H1 (cell line): ENCODE measurements at regions not wholly inside any gene's neighbourhood (a gene's known extent, or its start where the extent isn't known, plus 50 kb on each side); places are given as distances from the start of the nearest gene placed in this dataset.
"Not testable (repeated sequence)": the region's sequence is repeated elsewhere in the genome, so short reads cannot be mapped to it uniquely, and the experiment has no call there.

Experiments
- CTCF ChIA-PET: fragments of 300-600 bp; sonication (Branson Sonifier 250); formaldehyde crosslinking; loops from one replicate; lab custom pipeline; 2021; ENCODE audit not compliant: partially characterized antibody; lab: Charles Lee
- POLR2A ChIA-PET: fragments of 300-600 bp; sonication (Branson Sonifier 250); formaldehyde crosslinking; loops from one replicate; lab custom pipeline; 2021; ENCODE audit warnings: inconsistent platforms; ENCODE audit not compliant: partially characterized antibody; lab: Charles Lee
- DNase-seq, 2 experiments: peaks; one replicate each; pipeline versions ENCODE4 v3.0.0 to v3.0.0-alpha.2; 2010 to 2022; ENCODE audit warnings: low spot score in 2 of 2, low read depth in 1 of 2, mixed read lengths in 1 of 2
- FAIRE-seq: peaks from 2 replicates; lab custom pipeline; 2011; peaks lifted over from hg19 to GRCh38; lab: Jason Lieb, UNC
- H2AFZ ChIP-seq: 2 replicates; pipeline ENCODE4 v1.8.1; 2012; ENCODE audit warnings: low read length, inconsistent platforms
- H2AK5ac ChIP-seq: 2 replicates; pipeline ENCODE4 v1.6.1; 2013; ENCODE audit warnings: low read depth, low read length
- H2BK120ac ChIP-seq: replicated peaks from 2 replicates; pipeline ENCODE3; 2013; ENCODE audit warnings: low read depth, low read length, inconsistent platforms
- H2BK12ac ChIP-seq: 2 replicates; pipeline ENCODE4 v1.6.1; 2013; ENCODE audit warnings: low read depth, low read length
- H2BK15ac ChIP-seq: 2 replicates; pipeline ENCODE4 v1.6.1; 2013; ENCODE audit warnings: low read length
- H2BK20ac ChIP-seq: 2 replicates; pipeline ENCODE4 v1.6.1; 2013; ENCODE audit warnings: low read length
- H2BK5ac ChIP-seq: 2 replicates; pipeline ENCODE4 v1.6.1; 2013; ENCODE audit warnings: low read depth, low read length
- H3K14ac ChIP-seq: 2 replicates; pipeline ENCODE4 v1.6.1; 2013; ENCODE audit warnings: inconsistent platforms; ENCODE audit not compliant: insufficient read length
- H3K18ac ChIP-seq: 2 replicates; pipeline ENCODE4 v1.6.1; 2013; ENCODE audit warnings: low read length; ENCODE audit errors: extremely low read depth
- H3K23ac ChIP-seq: 2 replicates; pipeline ENCODE4 v1.6.1; 2013; ENCODE audit warnings: inconsistent platforms; ENCODE audit not compliant: insufficient read length
- H3K23me2 ChIP-seq: 2 replicates; pipeline ENCODE4 v1.6.1; 2013; ENCODE audit warnings: low read depth, low read length
- H3K27ac ChIP-seq: 2 replicates; pipeline ENCODE4 v1.6.1; 2011; ENCODE audit warnings: low read depth, low read length, inconsistent platforms
- H3K27me3 ChIP-seq, 4 experiments: replicated peaks in 1 of 4; 1 replicate in 1 of 4; 2 replicates in 3 of 4; pipeline versions ENCODE4 v1.6.1 to v1.8.1; 2011 to 2013; ENCODE audit warnings: low read length in 3 of 4, mild to moderate bottlenecking in 3 of 4, inconsistent platforms in 2 of 4, mixed read lengths in 2 of 4, moderate library complexity in 1 of 4; ENCODE audit not compliant: control insufficient read depth in 3 of 4, insufficient read depth in 3 of 4; ENCODE audit errors: extremely low read depth in 1 of 4
- H3K36me3 ChIP-seq, 4 experiments: 2 replicates each; pipeline versions ENCODE4 v1.6.1 to v1.8.1; 2011 to 2013; ENCODE audit warnings: mild to moderate bottlenecking in 4 of 4, low read length in 3 of 4, moderate library complexity in 2 of 4, control low read depth in 1 of 4, inconsistent platforms in 1 of 4; ENCODE audit not compliant: insufficient read depth in 4 of 4, control insufficient read depth in 2 of 4
- H3K4ac ChIP-seq: replicated peaks from 2 replicates; pipeline ENCODE3; 2013; ENCODE audit warnings: low read length, low read depth, mixed read lengths, inconsistent platforms; ENCODE audit not compliant: insufficient read length
- H3K4me1 ChIP-seq, 4 experiments: replicated peaks in 1 of 4; 1 replicate in 1 of 4; 2 replicates in 3 of 4; pipeline versions ENCODE4 v1.6.1 to v1.8.1; 2011 to 2013; ENCODE audit warnings: low read length in 3 of 4, inconsistent platforms in 2 of 4, mixed read lengths in 1 of 4; ENCODE audit not compliant: insufficient read depth in 4 of 4, control insufficient read depth in 3 of 4
- H3K4me2 ChIP-seq, 2 experiments: 2 replicates each; pipeline versions ENCODE4 v1.6.1 to v1.8.1; 2011 to 2013; ENCODE audit warnings: low read depth in 2 of 2, low read length in 2 of 2, control low read depth in 1 of 2, inconsistent platforms in 1 of 2, mild to moderate bottlenecking in 1 of 2; ENCODE audit not compliant: insufficient read depth in 1 of 2
- H3K4me3 ChIP-seq, 4 experiments: fragments of 200-600, 300-600 bp in 1 of 4; sonication (generic), shearing (Covaris generic), sonication (Bioruptor Twin) in 1 of 4; 2 replicates each; pipeline versions ENCODE4 v1.5.1 to v1.8.1; 2011 to 2016; ENCODE audit warnings: low read length in 4 of 4, low read depth in 3 of 4, control low read depth in 2 of 4, inconsistent platforms in 2 of 4, mild to moderate bottlenecking in 2 of 4, mixed read lengths in 1 of 4, moderate library complexity in 1 of 4; ENCODE audit not compliant: insufficient read depth in 2 of 4; ENCODE audit errors: extremely low read depth in 1 of 4
- H3K56ac ChIP-seq: replicated peaks from 2 replicates; pipeline ENCODE3; 2013; ENCODE audit warnings: low read depth, mild to moderate bottlenecking, mixed read lengths, low read length, inconsistent platforms; ENCODE audit not compliant: insufficient read length
- H3K79me1 ChIP-seq: 2 replicates; pipeline ENCODE4 v1.6.1; 2013; ENCODE audit warnings: low read depth, low read length, control low read depth
- H3K79me2 ChIP-seq, 2 experiments: 2 replicates each; pipeline versions ENCODE4 v1.6.1 to v1.8.1; 2012 to 2013; ENCODE audit warnings: low read length in 2 of 2, mild to moderate bottlenecking in 2 of 2, inconsistent platforms in 1 of 2; ENCODE audit not compliant: insufficient read depth in 2 of 2, control insufficient read depth in 1 of 2
- H3K9ac ChIP-seq, 4 experiments: replicated peaks in 1 of 4; 1 replicate in 1 of 4; 2 replicates in 3 of 4; pipeline versions ENCODE4 v1.6.1 to v1.8.1; 2011 to 2013; ENCODE audit warnings: low read depth in 3 of 4, low read length in 3 of 4, control low read depth in 2 of 4, mild to moderate bottlenecking in 2 of 4, moderate library complexity in 2 of 4, inconsistent platforms in 1 of 4; ENCODE audit errors: extremely low read depth in 1 of 4
- H3K9me3 ChIP-seq, 2 experiments: 2 replicates each; pipeline versions ENCODE4 v1.6.1 to v1.8.1; 2012 to 2013; ENCODE audit warnings: mild to moderate bottlenecking in 2 of 2, moderate library complexity in 2 of 2, control low read depth in 1 of 2, inconsistent platforms in 1 of 2, low read depth in 1 of 2, low read length in 1 of 2, mixed read lengths in 1 of 2; ENCODE audit not compliant: insufficient read depth in 2 of 2
- H4K20me1 ChIP-seq, 2 experiments: replicated peaks in 1 of 2; 2 replicates each; pipeline versions ENCODE3 to v1.8.1; 2011 to 2013; ENCODE audit warnings: inconsistent platforms in 2 of 2, low read length in 2 of 2, mild to moderate bottlenecking in 1 of 2; ENCODE audit not compliant: insufficient read depth in 2 of 2, control insufficient read depth in 1 of 2
- H4K5ac ChIP-seq: 2 replicates; pipeline ENCODE4 v1.6.1; 2013; ENCODE audit warnings: low read length, low read depth, mixed read lengths, inconsistent platforms; ENCODE audit not compliant: insufficient read length
- H4K8ac ChIP-seq: 2 replicates; pipeline ENCODE4 v1.8.0; 2013; ENCODE audit warnings: mild to moderate bottlenecking, moderate library complexity, low read length, inconsistent platforms; ENCODE audit not compliant: insufficient read depth; ENCODE audit errors: extremely low read depth
- H4K91ac ChIP-seq: replicated peaks from 2 replicates; pipeline ENCODE3; 2013; ENCODE audit warnings: low read length, mixed read lengths, inconsistent platforms; ENCODE audit not compliant: insufficient read length
- EGR1 ChIP-seq: IDR thresholded peaks from 2 replicates; pipeline ENCODE4 v1.6.1; 2011; ENCODE audit warnings: low read depth, low read length, borderline replicate concordance
- KDM5A ChIP-seq: fragments of 200-600 bp; IDR thresholded peaks from 2 replicates; pipeline ENCODE4 v1.7.1; 2012; ENCODE audit warnings: mild to moderate bottlenecking, low read length, inconsistent platforms, mixed read lengths
- MAFK ChIP-seq: IDR thresholded peaks from 2 replicates; pipeline ENCODE4 v1.6.1; 2012; ENCODE audit warnings: low read depth, mild to moderate bottlenecking, improper control_type of control experiment, low read length
- whole genome bisulfite sequencing, 2 experiments: shearing (Covaris generic) in 1 of 2; methylation state at CpG; one replicate each; pipeline versions ENCODE4 v1.1.6 to v1.1.7; 2013 to 2015; ENCODE audit warnings: low lambda C conversion rate in 2 of 2, mixed read lengths in 2 of 2, inconsistent platforms in 1 of 2, low coverage in 1 of 2, missing lambda C conversion rate in 1 of 2; ENCODE audit not compliant: insufficient replicate concordance in 2 of 2, insufficient coverage in 1 of 2, insufficient read length in 1 of 2; ENCODE audit errors: extremely low coverage in 1 of 2, missing lambda C conversion rate in 1 of 2; 5-methylcytosine and 5-hydroxymethylcytosine counted together

DNA sequence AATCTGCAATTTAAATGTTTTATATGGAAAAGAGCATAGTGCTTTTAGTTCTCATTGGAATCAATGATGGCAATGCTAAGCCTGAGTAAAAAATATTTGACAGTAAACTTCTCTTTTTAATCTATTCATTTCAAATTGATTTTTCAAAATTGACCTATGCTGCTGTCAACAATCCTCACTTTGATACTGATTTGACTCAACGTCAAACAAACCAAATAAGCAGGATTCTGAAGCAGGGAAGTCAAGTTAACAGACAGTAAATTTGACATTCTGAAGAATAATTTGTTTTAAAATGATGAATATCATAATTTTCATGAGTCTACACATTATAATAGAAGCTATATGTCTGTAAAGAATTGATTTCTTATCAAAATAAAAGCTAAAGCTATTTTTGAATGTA lies 1053.1 kb downstream of the DIPK2A start (continued):
- TF ChIP-seq MAFK (no peak), EGR1 (no peak), KDM5A (no peak)

- H3K56ac ChIP-seq, H2BK5ac ChIP-seq, H3K23me2 ChIP-seq, H3K27ac ChIP-seq, H2AK5ac ChIP-seq, CTCF ChIA-PET, H3K79me2 ChIP-seq, H3K4me2 ChIP-seq, H3K36me3 ChIP-seq, FAIRE-seq, H3K27me3 ChIP-seq, H4K20me1 ChIP-seq, DNase-seq, H3K14ac ChIP-seq, H3K18ac ChIP-seq, H3K9me3 ChIP-seq, POLR2A ChIA-PET, H3K9ac ChIP-seq, H2BK15ac ChIP-seq, H3K79me1 ChIP-seq, H2BK12ac ChIP-seq, H2AFZ ChIP-seq, H3K4me1 ChIP-seq, H3K4ac ChIP-seq, H4K8ac ChIP-seq, H4K5ac ChIP-seq, H4K91ac ChIP-seq, H2BK20ac ChIP-seq, H3K4me3 ChIP-seq, H3K23ac ChIP-seq, H2BK120ac ChIP-seq: not testable (repeated sequence)
- 95% methylated on average over 3 of the region's 3 CpGs; no CpG with 5 or more reads in 1 of the 2 experiments for WGBS, 2 experiments
Observed at GRCh38 chr3:145027186-145027585, 1055.6 kb downstream of the DIPK2A start.
